Activated T-helper 1 cell treated with Interleukin-2 at 50 U/mL for 16 hours (primary cell): ENCODE measurements at regions not wholly inside any gene's neighbourhood (a gene's known extent, or its start where the extent isn't known, plus 50 kb on each side); places are given as distances from the start of the nearest gene placed in this dataset.
"Not testable (repeated sequence)": the region's sequence is repeated elsewhere in the genome, so short reads cannot be mapped to it uniquely, and the experiment has no call there.

Experiments used
- DNase-seq: peaks from one replicate; pipeline ENCODE4 v3.0.0-alpha.2; 2020; ENCODE audit warnings: low read depth

DNA sequence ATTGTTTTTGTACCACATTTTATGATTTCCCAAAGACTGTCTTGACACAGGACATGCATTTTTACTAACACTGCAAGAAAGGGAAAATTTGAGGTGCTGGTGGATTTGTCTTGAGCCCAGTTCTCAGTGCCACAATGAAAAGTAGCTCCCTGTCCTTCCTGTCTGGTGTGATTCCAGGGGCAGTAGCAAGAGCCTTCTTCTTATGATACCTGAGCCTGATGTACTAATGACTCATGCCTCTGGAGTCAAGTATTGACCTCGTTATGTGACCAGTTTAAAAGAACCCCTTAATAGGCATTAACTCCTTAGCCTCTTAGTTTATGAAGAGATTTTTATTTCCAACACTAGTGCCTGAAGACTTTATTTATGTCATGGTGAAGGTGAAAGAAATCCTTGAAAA, 728.6 kb downstream of the SLC4A3 start:
- no peak for DNase-seq

DNA sequence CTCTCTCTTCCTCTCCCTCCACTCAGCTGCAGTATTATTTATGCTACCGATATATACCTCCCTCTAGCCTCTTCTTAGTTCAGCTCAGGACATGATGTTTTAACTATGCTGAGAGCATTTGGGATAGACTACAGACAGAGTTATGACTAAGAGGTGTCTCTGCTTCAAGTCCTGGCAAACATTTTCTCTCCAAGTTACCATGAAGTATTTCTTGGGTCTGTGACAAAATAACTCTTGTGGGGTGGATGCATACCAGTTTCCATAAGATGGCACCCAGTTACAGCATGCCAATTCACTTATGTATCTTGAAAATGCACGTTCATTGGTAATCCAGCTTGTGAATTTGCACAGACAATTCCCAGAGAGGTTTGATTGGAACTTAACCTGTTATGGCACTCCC, 737.6 kb downstream of the SLC4A3 start:
- no peak for DNase-seq

DNA sequence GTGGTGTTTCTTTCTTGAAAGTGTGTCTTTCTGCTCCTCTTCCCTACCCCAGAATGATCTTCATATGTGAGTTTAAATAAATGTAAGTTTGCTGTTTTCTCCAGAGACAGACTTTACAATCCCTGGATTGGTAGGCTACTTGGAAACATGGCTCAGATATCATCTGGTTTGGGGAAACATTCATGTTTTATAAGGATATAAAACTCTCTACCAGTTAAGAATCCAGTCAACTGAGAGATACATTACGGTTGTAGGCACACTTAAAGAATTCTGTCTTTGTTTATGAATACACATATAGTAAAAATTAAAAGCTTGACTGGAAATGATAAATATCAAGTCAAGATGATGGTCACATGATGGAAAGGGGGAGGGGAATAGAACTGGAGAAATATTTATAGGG, 739.3 kb downstream of the SLC4A3 start:
- DNase-seq, result no peak

DNA sequence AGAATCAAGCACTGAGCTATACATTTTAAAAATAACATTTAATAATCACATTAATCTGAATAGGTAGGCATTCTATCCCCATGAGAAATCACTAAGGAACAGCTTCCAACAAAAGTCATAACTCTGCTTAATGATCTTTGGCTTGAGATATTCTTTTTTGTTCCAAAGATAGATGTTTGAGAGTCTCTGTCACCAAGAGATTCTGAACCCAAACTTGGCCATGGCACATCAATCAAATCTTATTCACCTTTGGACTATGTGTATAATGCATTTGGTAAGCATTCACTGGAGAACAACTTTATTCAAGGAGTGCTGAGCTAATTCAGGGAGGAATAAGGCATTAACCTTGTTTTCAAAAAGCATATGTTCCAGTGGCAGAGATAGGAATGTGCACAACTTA, 743.3 kb downstream of the SLC4A3 start:
- no peak for DNase-seq

DNA sequence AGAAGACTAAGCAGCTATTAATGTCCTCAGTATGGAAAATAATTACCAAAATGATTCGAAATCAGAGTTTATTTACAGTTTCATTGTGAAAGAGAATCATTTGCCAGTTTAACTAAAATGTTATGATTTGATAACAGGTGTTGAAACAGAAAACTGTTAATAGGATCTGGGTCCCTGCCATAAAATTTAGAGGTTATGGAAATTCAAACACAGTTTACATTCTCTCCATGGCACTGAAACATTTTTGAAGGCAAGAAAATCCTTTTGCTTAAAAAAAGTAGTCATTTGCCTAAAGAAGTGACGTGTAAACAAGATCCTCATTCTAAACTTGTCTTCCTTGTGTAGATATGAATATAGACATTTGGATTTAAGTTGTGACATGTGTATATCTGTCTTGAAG, 743.8 kb downstream of the SLC4A3 start:
- DNase-seq, result no peak

DNA sequence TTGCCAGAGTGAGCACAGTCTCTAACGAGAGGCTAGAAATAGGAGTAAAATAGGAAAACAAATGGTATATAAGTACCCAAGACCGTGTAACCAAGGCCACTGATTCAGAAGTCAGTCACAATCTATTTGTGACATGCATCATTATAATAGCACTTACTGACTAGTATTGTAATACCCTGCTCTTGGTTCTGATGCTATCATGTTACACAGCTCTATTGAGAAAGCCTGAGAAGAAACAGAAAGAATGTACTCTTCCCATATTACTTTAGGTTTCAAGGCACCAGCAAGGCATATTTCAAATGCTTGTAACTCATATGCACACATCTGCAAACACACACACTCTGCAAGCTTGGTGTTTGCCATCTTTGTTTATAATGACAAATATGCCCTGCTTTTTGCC, 746.4 kb downstream of the SLC4A3 start:
- DNase-seq, result no peak

DNA sequence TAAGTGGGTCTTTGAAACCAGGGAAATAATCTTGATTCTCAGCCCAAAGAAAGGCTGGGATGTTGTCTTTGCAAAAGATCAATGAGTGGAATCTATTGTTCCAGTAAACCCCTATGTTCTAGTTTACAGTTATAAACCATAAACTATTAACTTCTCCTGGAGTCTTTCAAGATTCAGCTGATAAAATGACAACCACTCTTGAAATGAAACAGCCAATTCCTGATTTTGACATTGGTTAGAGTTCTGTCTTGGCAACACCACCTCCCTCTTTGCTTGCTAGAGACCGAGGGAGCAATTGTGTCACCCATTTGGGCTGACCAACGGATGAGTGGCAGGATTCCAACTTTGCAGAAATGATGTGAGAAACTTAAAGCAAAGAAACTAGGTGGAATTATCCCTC, 746.9 kb downstream of the SLC4A3 start:
- no peak for DNase-seq

DNA sequence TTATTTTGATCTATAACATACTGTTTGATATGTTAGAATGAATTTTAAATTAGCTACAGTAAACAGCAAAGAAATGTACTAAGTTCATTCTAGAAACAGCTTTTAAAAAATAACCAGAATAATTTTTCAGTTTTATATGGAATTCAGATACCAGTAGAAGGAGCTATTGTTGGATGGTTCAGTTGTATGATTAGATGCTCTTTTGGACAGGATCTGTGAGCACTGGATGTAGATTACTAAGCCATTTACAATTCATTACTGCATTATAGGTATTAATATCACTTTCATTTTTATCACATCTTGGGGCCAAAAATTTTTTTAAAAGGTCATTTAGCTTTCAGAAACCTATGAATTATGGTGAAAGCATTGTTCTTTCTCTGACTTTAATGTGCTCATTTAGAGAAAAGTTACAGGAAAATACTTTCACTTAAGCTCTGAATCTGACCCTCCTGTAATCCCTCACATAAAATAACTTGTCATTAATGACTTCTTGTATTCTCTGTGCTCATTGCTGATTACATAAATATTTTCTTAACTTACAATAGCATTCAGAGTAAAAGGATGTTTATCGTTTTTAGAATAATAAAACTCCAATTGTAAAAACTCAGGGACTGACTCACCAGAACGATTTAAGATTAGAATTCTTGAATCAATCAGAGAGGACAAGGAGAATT, 750.2 kb downstream of the SLC4A3 start:
- DNase-seq, result no peak

DNA sequence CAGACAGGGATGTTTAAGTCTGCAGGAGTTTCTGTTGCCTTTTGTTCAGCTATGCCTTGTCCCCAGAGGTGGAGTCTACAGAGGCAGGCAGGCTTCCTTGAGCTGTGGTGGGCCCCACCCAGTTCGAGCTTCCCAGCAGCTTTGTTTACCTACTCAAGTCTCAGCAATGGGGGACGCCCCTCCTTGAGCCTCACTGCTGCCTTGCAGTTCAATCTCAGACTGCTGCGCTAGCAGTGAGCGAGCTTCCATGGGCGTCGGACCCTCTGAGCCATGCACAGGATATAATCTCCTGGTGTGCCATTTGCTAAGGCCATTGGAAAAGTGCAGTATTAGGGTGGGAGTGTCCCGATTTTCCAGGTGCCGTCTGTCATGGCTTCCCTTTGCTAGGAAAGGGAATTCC, 760.3 kb downstream of the SLC4A3 start:
- not testable (repeated sequence) for DNase-seq

DNA sequence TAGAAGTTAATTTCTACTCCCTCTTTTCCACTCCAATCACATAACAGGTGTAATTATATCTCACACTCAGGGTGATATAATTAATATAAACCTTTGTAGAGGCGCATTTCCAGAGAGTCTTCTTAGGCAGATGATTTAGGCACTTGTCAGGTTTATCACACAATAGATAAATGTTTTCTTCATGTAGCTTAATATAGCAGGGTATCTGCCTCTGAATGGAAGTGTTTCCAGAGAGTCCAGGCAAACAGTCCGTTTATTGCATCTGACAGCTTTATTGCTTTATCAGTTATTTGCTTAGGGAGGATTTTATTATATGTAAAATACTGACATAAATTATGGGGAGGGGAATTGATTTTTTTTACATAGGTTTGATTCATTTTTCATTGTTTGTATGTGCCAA, 766.3 kb downstream of the SLC4A3 start:
- no peak for DNase-seq

DNA sequence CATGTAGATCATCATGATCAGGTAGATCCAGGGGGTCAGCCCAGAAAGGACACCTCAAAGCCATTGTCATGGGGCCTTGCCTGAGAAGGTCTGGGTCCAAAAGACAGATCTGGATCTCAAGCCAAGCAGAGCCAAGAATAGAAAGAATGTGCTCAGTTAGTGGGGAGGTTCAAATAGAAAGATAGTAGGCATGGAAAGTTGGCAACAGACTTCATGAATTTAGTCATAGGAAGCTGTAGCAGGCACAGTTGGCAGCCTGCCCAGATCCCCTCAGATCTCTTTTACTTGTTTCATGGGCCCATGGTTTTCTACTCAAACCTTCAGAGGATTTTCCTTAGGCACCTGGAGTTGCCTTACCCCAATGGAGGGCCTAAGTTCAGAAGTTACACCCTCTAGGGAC, 767.0 kb downstream of the SLC4A3 start:
- no peak for DNase-seq

DNA sequence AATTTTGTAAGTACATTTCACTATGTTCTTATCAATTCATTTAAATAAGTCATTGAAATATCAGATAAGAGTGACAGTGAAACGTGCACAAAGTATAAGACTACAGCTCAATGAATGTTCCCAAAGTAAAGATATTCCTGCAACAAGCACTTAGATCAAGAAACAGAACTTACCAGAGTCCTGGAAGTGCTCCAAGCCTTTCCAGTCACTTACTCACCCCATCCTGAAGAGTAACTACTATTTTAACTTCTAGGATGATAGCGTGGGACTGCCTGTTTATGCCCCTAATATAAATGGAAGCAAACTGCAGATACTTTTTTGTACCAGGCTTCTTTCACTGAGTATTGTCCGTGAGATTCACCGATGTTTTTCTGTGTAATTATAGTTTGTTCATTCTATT, 768.9 kb downstream of the SLC4A3 start:
- no peak for DNase-seq

DNA sequence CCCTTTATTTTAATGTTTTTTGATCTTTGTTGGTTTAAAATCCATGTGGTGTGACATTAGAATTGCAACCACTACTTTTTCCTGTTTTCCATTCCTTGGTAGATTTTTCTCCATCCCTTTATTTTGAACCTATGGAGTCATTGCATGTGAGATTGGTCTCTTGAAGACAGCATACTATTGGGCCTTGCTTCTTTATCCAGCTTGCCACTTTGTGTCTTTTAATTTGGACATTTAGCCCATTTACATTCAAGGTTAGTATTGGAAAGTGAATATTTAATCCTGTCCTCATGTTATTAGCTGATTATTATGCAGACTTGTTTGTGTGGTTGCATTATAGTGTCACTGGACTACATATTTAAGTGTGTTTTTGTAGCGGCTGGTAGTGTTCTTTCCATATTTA, 782.9 kb downstream of the SLC4A3 start:
- no peak for DNase-seq

DNA sequence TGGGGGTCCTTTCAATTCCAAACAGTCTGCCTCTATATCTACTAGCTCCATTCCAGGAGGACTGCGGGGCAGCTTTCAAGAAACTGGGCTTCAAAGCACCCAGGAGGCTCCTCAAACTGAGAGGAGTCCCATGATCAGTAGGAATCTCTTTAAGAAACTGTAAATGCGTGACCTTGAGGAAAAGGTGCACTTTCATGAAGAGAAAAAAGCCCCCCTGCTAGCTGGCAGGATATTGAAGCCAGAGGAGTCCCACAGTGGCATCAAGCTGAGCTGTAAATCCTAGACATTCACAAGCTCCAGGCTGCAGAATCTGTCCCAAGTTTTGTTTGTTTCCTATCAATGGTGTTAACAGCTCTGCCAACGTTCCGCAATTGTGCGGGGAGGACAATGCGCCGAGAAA, 790.1 kb downstream of the SLC4A3 start:
- DNase-seq, result no peak

DNA sequence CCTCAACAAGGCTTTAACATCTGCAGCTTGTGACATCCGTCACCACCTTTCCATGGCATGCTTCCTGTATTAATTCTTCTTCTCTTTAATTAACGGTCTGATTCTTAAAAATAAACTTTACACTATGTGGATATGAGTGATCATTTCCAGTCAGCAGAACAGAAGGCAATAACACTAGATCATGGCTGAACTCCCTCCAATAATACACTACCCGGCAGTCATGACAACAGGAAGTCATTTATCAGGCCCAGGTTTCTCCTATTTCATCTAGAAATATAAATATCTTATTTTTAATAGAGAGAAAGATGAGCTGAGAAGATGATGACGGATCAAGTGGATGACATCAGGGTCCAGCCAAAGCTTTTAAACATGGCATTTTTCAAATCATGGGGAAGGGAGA, 792.2 kb downstream of the SLC4A3 start:
- DNase-seq, result no peak

DNA sequence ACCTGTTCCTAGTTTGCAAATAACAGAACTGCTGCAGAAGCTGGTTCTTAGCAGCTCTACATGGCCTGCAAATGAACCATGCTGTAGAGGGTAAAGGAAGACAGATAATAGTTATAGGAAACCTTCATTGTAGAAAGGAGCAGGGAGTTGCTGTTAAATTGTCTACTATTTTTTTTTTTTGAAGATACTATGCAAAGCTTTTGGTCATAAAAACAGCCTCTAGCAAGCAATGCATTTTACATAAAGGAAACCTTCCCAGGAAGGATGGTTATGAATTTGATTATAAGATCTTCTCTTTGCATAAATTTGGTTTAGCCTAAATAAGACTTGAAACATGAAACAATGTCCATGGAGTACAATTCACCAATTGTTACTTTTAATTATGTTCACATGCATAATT, 793.4 kb downstream of the SLC4A3 start:
- DNase-seq, result no peak

DNA sequence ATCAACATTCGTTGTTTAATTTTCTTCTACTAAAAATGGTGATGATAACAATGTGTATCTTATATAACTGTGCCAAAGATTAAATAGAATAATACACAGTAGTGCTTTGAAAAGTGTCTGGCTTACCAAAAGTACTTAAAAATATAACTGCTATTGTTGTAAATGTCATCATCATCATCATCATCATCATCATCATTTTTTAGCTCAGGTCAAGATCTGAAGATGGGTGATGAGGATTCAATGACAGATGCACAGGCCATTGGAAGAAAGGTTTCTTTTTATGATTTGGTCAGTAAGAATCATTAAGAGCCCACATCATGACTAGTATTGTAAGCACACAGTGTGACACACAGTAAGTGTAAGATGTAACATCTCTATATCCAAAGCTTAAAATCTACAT, 795.2 kb downstream of the SLC4A3 start:
- DNase-seq, result no peak

DNA sequence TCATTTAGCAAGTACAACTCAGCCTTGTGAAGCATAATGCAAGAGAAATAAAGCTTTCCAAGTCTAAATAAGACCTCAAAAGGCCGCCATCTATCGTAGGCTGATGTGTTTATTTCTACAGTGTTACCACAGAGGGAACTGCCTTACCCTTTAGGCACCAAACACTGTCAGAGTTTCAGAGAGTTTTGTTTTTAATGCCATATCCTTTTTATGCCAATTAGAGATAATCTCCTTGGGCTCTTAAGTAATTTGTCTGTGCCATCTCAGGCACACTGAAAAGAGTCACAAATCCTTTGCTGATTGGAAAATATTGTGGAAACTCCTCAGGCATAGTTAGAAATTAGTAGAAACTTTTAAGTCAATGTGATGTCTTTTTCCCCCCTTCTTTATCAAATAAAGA, 797.1 kb downstream of the SLC4A3 start:
- DNase-seq, result no peak

DNA sequence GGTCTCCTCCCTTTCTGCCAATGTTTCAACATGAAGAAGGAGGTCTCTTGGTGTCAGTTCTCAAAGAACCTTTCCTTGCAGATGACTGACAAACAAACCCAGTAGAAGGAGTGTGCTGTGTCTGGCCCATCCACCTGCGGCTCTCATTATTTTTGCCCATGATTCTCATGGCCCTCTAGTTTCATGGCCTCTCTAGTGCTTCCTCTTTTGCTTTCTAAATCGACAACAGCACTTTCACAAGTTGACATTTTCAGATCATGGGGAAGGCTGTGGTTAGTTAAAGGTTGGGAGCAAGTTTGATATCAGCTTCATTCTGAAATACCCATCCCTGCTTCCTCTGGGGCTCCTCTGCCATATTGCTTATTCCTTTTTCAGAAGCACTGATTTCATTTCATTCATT, 805.2 kb downstream of the SLC4A3 start:
- DNase-seq, result no peak

DNA sequence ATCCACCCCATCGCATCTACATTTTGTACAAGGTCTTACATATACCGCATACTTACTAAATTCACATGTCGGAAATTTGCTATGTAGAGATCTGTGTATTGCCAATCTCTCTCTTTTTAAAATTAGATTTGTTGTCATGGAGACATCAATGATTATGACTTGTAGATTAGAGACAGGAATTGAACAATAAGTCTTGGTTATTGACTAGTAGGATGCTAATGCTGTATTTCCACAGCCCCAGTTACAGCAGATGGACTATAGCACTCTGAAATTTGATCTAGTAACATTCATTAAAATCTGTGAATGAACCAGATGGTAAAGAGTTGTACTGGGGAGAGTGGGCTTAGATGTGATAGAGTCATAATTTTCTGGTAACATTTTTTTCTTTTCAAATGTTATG, 805.7 kb downstream of the SLC4A3 start:
- no peak for DNase-seq

DNA sequence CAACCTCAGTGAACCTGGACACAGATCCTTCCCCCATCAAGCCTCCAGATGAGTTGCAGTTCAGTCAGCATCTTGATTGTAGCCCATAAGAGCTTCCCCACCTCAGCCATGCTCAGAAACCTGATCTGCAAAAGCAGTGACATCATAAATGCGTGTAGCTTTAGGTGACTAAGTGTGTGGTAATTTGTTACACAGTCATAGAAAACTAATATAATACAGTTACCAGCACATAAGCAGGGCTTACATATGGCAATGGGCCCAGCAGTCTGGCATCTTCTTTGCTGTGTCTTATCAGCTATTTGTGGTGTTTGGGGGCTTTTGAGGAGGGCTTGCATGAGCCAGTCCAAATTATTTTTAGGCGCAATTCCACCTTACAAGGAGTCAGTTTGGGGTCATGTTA, 807.0 kb downstream of the SLC4A3 start:
- DNase-seq, result no peak

DNA sequence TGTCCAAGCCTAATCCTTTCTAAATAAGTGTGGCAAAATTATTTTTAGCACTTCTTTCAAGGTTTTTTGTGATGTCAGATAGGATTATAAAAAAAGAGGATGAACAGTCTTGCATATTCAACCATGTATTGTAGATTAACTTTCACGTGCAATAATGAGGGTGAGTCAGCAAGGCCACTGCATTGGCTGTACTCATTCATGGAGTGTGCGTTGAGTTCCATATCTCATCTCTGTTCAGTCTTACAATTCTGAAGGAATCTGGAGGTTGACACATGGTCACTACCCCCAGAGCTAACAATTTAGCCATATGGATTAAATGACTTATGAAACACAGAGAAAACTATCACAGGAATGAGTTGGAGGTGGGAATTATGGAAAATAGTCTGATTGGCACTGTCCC, 810.5 kb downstream of the SLC4A3 start:
- DNase-seq, result no peak

DNA sequence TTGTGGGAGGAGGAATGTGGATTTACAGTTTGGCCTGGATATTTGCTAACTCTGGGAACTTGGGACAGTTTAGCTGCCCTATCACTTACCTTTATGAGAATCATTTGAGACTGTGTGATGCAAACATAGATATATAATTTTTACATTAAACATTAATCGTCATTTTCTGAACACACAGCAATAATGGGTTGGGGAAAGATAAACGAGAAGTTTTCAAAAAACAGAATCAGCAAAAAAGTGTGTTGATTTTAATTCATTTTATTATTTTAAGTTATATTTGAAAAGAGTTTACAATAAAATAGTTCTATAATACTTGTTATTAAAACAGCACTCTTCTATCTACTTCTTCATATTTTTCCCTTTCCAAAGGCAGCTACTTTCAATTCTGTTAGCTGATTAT, 813.3 kb downstream of the SLC4A3 start:
- DNase-seq, result no peak

DNA sequence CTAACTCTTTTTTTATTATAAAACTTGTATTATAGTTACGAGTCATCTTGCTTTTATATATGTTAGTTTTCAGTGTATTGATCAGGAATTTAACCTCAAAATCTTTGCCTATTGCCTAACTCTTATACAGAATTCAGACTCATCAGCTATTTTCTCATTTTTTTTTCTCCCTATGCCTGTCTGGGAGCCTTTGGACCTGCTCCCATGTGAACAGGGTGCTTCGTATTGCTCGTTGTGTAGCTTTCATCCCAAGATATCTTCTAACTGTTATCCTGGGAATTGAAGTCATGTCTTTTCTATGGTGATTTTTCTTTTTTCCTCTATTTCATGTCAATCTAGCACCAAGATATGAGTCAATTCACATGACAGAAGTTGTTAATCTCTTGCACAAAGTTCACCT, 814.0 kb downstream of the SLC4A3 start:
- DNase-seq, result no peak

DNA sequence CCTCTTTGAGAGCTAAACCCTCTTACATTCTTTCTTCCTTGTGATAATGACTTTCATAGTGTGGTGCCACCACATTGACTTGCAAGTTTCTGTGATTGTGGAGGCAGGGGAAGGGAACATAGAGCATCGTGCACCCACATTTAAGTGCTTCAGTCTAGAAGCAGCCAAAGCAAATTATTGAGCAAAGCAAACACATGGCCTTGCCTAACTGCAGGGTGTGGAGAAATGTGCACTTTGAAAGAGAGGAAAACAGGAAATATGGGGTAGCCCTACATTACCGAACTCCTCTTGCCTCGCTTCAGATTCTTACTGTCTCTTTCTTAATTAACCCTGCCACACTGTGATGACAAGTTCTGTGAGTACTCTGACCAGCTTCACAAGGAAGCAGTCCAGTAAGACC, 814.6 kb downstream of the SLC4A3 start:
- no peak for DNase-seq
